ENCODE measurements at regions not wholly inside any gene's neighbourhood (a gene's known extent, or its start where the extent isn't known, plus 50 kb on each side); places are given as distances from the start of the nearest gene placed in this dataset.

DNA sequence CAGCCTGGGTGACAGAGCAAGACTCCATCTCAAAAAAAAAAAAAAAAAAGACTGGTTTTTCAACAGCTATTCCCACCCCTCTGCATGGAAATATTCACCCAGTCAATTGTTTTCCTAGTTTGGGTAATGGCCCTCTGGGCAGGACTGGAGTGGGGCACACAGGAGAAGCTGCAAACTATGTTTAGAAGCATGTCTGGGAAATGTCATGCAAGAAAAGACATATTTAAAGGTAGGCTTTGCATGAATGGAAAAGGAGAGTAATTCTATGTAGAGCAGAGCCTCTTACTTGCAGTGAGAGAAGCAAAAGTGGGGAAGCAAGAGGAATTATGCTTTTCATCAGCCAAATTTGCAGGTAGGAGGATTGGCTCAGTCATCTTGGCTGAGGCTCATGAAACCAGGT is 276.5 kb upstream of the PLEKHG7 start (continued):
- no peak for TF ChIP-seq ZNF280C (tag by site-specific recombination; IDR thresholded peaks at IDR 0.05)
- TF ChIP-seq ZNF26 (tag by site-specific recombination; IDR thresholded peaks at IDR 0.05): no peak
- TF ChIP-seq ZNF274 (IDR thresholded peaks at IDR 0.05; ENCODE audit: low read length): no peak
- no peak for TF ChIP-seq ZNF274 (tag by site-specific recombination; IDR thresholded peaks at IDR 0.05; ENCODE audit: borderline replicate concordance)
- TF ChIP-seq, protein P1, sequence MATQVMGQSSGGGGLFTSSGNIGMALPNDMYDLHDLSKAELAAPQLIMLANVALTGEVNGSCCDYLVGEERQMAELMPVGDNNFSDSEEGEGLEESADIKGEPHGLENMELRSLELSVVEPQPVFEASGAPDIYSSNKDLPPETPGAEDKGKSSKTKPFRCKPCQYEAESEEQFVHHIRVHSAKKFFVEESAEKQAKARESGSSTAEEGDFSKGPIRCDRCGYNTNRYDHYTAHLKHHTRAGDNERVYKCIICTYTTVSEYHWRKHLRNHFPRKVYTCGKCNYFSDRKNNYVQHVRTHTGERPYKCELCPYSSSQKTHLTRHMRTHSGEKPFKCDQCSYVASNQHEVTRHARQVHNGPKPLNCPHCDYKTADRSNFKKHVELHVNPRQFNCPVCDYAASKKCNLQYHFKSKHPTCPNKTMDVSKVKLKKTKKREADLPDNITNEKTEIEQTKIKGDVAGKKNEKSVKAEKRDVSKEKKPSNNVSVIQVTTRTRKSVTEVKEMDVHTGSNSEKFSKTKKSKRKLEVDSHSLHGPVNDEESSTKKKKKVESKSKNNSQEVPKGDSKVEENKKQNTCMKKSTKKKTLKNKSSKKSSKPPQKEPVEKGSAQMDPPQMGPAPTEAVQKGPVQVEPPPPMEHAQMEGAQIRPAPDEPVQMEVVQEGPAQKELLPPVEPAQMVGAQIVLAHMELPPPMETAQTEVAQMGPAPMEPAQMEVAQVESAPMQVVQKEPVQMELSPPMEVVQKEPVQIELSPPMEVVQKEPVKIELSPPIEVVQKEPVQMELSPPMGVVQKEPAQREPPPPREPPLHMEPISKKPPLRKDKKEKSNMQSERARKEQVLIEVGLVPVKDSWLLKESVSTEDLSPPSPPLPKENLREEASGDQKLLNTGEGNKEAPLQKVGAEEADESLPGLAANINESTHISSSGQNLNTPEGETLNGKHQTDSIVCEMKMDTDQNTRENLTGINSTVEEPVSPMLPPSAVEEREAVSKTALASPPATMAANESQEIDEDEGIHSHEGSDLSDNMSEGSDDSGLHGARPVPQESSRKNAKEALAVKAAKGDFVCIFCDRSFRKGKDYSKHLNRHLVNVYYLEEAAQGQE (tag by site-specific recombination; IDR thresholded peaks at IDR 0.05): no peak
- no peak for TF ChIP-seq ZNF626 (tag by site-specific recombination; IDR thresholded peaks at IDR 0.05)

- no peak overlapping the region for H3K27ac ChIP-seq (ENCODE audit: extremely low read depth, low read depth, low read length)
Measured at GRCh38 chr12:92425165-92425564, 277.6 kb upstream of the PLEKHG7 start.

More at GRCh38 chr12:92425165-92425564, 277.6 kb upstream of the PLEKHG7 start:
- H3K36me3 ChIP-seq (ENCODE audit: control insufficient read depth in 2 of 2, insufficient read depth in 1 of 2, low read length in 2 of 2): no peaks in the 10 kb centered on the region
- no peaks in the 10 kb centered on the region for H3K9me3 ChIP-seq (ENCODE audit: control insufficient read depth, insufficient read depth, low read depth, low read length)
- H3K4me3 ChIP-seq (ENCODE audit: low read depth, low read length): no peak overlapping the region
- CTCF ChIA-PET: interaction anchor here (0.7 kb wide), 1 partner anchor 184 kb away, joined by 3 read pairs; no protein-coding TSS in a partner anchor
- TF ChIP-seq ZNF37A (tag by site-specific recombination; IDR thresholded peaks at IDR 0.05) (no peak), ELK4 (IDR thresholded peaks at IDR 0.05; ENCODE audit: borderline replicate concordance, low read depth, low read length) (no peak), ZNF354C (tag by site-specific recombination; IDR thresholded peaks at IDR 0.05; ENCODE audit: borderline replicate concordance, low read depth) (no peak), MZF1 (tag by site-specific recombination; IDR thresholded peaks at IDR 0.05; ENCODE audit: borderline replicate concordance) (no peak), ZNF26 (tag by site-specific recombination; IDR thresholded peaks at IDR 0.05) (no peak), ZNF544 (tag by site-specific recombination; IDR thresholded peaks at IDR 0.05) (no peak), ZNF132 (tag by site-specific recombination; IDR thresholded peaks at IDR 0.05; ENCODE audit: borderline replicate concordance) (no peak), ZSCAN16 (tag by site-specific recombination; IDR thresholded peaks at IDR 0.05) (no peak), ZNF701 (tag by site-specific recombination; IDR thresholded peaks at IDR 0.05) (no peak), MEIS1 (CRISPR knock-in tag; IDR thresholded peaks at IDR 0.05; ENCODE audit: borderline replicate concordance) (no peak)
- TF ChIP-seq, protein P2, sequence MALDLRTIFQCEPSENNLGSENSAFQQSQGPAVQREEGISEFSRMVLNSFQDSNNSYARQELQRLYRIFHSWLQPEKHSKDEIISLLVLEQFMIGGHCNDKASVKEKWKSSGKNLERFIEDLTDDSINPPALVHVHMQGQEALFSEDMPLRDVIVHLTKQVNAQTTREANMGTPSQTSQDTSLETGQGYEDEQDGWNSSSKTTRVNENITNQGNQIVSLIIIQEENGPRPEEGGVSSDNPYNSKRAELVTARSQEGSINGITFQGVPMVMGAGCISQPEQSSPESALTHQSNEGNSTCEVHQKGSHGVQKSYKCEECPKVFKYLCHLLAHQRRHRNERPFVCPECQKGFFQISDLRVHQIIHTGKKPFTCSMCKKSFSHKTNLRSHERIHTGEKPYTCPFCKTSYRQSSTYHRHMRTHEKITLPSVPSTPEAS (tag by site-specific recombination; IDR thresholded peaks at IDR 0.05): no peak
- H3K4me1 ChIP-seq (ENCODE audit: control insufficient read depth, insufficient read depth, low read length): no peaks in the 10 kb centered on the region
- POLR2A ChIA-PET: no interaction called here
